Prostate gland (tissue), 2 donors: ENCODE measurements at regions not wholly inside any gene's neighbourhood (a gene's known extent, or its start where the extent isn't known, plus 50 kb on each side); places are given as distances from the start of the nearest gene placed in this dataset.

Experiments
- DNase-seq: peaks from one replicate; pipeline ENCODE4 v3.0.0-alpha.2; 2019; ENCODE audit warnings: low spot score
- H3K27ac ChIP-seq, 2 donors: fragments of 200-600 bp; sonication (generic); 2 replicates each; pipeline ENCODE4 v1.5.1; 2017 to 2019
- H3K27me3 ChIP-seq: fragments of 200-600 bp; sonication (generic); replicated peaks from 2 replicates; pipeline ENCODE4 v1.5.1; 2019; ENCODE audit not compliant: insufficient read depth
- H3K36me3 ChIP-seq, 2 donors: fragments of 200-600 bp; sonication (generic); 1 replicate in 1 of 2; 2 replicates in 1 of 2; pipeline versions ENCODE4 v1.5.1 to v1.8.1; 2017 to 2019
- H3K4me1 ChIP-seq: fragments of 200-600 bp; sonication (generic); replicated peaks from 2 replicates; pipeline ENCODE4 v1.5.1; 2019
- H3K4me3 ChIP-seq, 2 donors: fragments of 200-600 bp; sonication (generic); 2 replicates each; pipeline ENCODE4 v1.5.1; 2017 to 2019
- H3K9me3 ChIP-seq: fragments of 200-600 bp; sonication (generic); 2 replicates; pipeline ENCODE4 v1.5.1; 2017
- CTCF ChIP-seq, 4 experiments: fragments of 200-600 bp in 2 of 4; fragments of 450-650 bp in 2 of 4; sonication (generic) in 2 of 4; IDR thresholded peaks; 1 replicate in 3 of 4; 2 replicates in 1 of 4; pipeline ENCODE4 v1.5.1; 2016 to 2019; ENCODE audit warnings: antibody characterized with exemption in 4 of 4, mild to moderate bottlenecking in 2 of 4, moderate library complexity in 2 of 4
- POLR2A ChIP-seq: fragments of 450-650 bp; IDR thresholded peaks from one replicate; pipeline ENCODE4 v1.6.1; 2016; ENCODE audit warnings: antibody characterized with exemption, mild to moderate bottlenecking
- POLR2AphosphoS5 ChIP-seq: sonication (generic); formaldehyde crosslinking; IDR thresholded peaks from one replicate; pipeline ENCODE4 v1.6.1; 2017; ENCODE audit warnings: antibody characterized with exemption
- WGBS: methylation state at CpG from one replicate; pipeline ENCODE4 v1.1.5; 2018; 5-methylcytosine and 5-hydroxymethylcytosine counted together
- intact Hi-C: fragments of 100-400 bp; cut with DNase I; formaldehyde crosslinking; loops from one replicate; pipeline ENCODE4 v1.14.2; 2022

- 77% methylated on average over 3 of the region's 3 CpGs for WGBS
- Histone ChIP-seq H3K4me1 (no peaks in the 10 kb centered on the region), H3K9me3 (no peaks in the 10 kb centered on the region), H3K4me3 (no peak overlapping the region), H3K27ac (no peak overlapping the region), H3K27me3 (no peaks in the 10 kb centered on the region), H3K36me3 (no peaks in the 10 kb centered on the region)
- no peak for DNase-seq
- no peak for TF ChIP-seq POLR2AphosphoS5
- no peak for TF ChIP-seq CTCF (IDR thresholded peaks at IDR 0.05)
- intact Hi-C loops: loop anchor here (5.0 to 10.0 kb wide), 4 partner anchors 268 to 632 kb away; no protein-coding TSS in a partner anchor
Observed at GRCh38 chr9:3733039-3733408, 207.2 kb upstream of the RFX3 start.

GRCh38 chr9:3732077-3733038 is 206.6 kb upstream of the RFX3 start:
- Histone ChIP-seq H3K4me3 (no peak overlapping the region), H3K27ac (peak overlapping the region in 1 of 2 donors; percentile 1), H3K36me3 (no peaks in the 10 kb centered on the region), H3K9me3 (no peaks in the 10 kb centered on the region), H3K27me3 (no peaks in the 10 kb centered on the region), H3K4me1 (no peaks in the 10 kb centered on the region)
- DNase-seq: peak; percentile 66
- intact Hi-C loops: loop anchor here (5.0 to 10.0 kb wide), 4 partner anchors 268 to 632 kb away; no protein-coding TSS in a partner anchor
- WGBS: 35% methylated on average over 7 of the region's 7 CpGs
- TF ChIP-seq POLR2A (no peak), POLR2AphosphoS5 (peak; percentile 49), CTCF (IDR thresholded peaks at IDR 0.05) (peak; percentile 29 to 83 (median 72))

GRCh38 chr9:3730511-3730922 is 204.7 kb upstream of the RFX3 start:
- TF ChIP-seq POLR2AphosphoS5: no peak
- H3K27ac ChIP-seq: no peak overlapping the region
- WGBS: 88% methylated on average over 2 of the region's 2 CpGs
- no peak for DNase-seq
- no peaks in the 10 kb centered on the region for H3K36me3 ChIP-seq
- H3K27me3 ChIP-seq: no peaks in the 10 kb centered on the region
- no peak overlapping the region for H3K4me3 ChIP-seq
- intact Hi-C loops: loop anchor here (5.0 to 10.0 kb wide), 4 partner anchors 266 to 634 kb away; no protein-coding TSS in a partner anchor
- no peaks in the 10 kb centered on the region for H3K9me3 ChIP-seq
- no peaks in the 10 kb centered on the region for H3K4me1 ChIP-seq

GRCh38 chr9:3721096-3721495 is 195.3 kb upstream of the RFX3 start:
- Histone ChIP-seq H3K27ac (no peak overlapping the region), H3K4me3 (no peak overlapping the region), H3K9me3 (no peaks in the 10 kb centered on the region), H3K4me1 (no peaks in the 10 kb centered on the region), H3K36me3 (no peaks in the 10 kb centered on the region), H3K27me3 (no peaks in the 10 kb centered on the region)
- TF ChIP-seq CTCF (IDR thresholded peaks at IDR 0.05): no peak
- no peak for TF ChIP-seq POLR2A
- TF ChIP-seq POLR2AphosphoS5: no peak
- intact Hi-C loops: no loop called here
- no peak for DNase-seq

- TF ChIP-seq POLR2AphosphoS5: no peak
- TF ChIP-seq CTCF (IDR thresholded peaks at IDR 0.05): no peak
- no peak for TF ChIP-seq POLR2A
- Histone ChIP-seq H3K4me3 (no peak overlapping the region), H3K27me3 (no peaks in the 10 kb centered on the region), H3K27ac (no peak overlapping the region), H3K36me3 (no peaks in the 10 kb centered on the region), H3K4me1 (no peaks in the 10 kb centered on the region), H3K9me3 (no peaks in the 10 kb centered on the region)
- intact Hi-C loops: no loop called here
- no peak for DNase-seq
Observed at GRCh38 chr9:3719286-3719685, 193.5 kb upstream of the RFX3 start.
